Putamen (tissue), 1 donor: ENCODE measurements at regions not wholly inside any gene's neighbourhood (a gene's known extent, or its start where the extent isn't known, plus 50 kb on each side); places are given as distances from the start of the nearest gene placed in this dataset.

Experiments used
- DNase-seq: peaks from one replicate; pipeline ENCODE4 v3.0.0-alpha.2; 2016; ENCODE audit warnings: low spot score

DNA sequence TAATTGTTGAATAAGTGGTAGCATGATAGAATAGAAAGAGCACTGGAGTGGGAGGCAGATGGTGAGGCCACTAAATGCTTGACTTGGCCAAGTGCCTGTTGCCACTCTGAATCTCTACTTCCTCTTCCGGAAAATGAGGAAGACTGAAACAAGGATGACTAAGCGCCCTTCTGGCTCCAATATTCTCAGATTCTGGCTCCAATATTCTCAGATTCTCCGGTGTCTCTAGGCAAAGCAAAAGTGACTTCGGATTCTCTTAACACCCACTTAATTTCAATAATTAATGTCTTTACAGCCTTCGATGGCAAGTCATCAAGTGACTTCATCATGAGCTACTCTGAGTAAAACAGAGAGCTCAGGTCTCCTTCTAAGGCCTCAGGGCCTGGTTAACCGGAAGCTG lies 402.2 kb upstream of the FGF13 start:
- DNase-seq: no peak

DNA sequence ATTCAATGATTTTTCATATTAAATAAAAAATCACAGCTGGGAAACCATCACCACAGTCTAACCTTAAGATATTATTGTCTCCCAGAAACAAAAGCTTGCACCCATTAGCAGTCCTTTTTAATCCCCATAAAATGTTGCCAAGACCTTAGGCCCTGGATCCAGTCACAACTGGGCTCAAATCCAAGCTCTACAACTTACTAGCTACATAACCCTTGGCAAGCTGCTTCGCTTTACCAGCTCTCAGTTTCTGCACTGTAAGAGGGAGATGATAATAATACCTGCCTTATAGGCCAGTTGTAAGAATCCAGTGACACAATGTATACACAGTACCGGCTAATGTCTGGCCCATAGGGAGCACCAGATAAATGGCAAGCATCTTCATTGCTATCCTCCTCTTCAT lies 400.9 kb upstream of the FGF13 start:
- DNase-seq: no peak

DNA sequence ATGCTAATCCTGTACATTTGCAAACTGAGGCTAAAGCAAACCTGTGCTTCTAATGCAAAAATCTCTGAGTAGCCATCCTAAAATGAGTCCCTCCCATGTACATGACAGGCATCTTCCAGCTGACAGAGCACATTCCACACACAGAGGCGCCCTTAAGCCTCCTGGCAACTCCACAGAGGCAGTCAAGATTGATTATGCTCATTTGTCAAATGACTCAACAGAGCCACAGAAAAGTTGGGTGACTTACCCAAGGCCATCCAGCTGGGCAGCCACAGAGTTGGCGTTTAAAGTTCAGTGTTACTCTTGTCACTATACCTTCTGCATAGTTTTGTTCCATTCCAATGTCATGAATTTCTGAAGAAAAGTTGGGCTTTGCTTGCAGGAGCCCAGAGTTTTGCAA lies 394.6 kb upstream of the FGF13 start:
- DNase-seq: no peak

DNA sequence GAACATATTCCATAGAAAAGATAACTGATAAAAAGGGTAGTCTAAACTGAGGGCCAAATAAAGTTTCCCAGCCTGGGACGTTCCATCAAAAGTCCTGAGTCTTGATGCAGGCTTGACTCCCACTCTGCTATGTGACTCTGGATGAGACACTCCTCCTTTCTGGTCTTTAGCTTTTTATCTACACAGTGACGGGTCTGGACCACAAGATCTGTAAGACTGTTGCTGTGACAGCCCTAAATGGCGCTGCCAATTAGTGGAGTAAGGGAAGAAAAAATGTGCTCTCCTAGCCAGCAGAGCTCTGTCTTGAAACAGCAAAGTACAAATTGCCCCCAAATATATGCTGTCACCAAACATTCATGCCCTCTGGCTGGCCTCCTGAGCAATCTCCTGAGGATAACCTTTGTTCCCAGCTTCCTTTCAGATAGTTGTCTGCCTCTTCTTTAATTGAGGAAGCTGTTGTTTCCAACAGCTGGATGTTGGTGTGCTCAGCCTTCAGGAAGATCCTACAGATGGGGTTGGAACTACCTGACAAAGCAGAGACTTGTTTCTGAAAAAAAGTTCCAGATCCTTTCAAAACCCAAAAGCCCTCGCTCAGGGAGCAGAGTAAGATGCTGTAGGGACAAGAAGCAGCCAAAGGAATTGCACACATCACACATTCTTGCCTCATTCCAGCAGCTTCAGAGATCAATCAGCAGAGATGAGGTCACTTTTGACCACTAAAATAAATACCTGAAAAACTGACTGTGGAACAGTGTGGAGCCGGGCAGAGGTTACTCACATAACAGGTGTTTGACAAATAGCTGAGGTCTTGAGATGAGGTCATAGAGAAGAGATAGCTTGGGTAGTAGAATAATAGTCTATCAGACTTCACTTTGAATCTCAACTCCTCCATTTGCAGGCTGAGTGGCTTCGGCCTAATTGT lies 383.4 kb upstream of the FGF13 start:
- no peak for DNase-seq

DNA sequence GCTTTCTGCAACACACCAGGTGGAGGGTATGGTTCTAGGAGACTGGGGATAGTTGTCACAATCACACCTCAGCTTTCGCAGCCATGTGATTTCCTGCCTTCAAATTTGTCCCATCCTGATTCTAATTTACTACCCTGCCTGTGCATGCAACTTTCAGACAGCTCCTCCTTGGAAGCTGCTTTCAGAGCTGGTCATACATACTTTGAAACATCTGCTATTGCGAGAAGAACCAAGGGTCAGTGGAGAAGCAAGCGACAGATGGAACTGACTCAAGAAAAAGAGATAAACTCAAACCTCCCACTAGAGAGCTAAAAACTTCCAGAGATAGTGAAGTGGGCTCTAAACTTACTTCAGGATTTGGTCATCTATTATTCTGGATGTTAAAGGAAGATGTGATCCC lies 381.7 kb upstream of the FGF13 start:
- DNase-seq: no peak

DNA sequence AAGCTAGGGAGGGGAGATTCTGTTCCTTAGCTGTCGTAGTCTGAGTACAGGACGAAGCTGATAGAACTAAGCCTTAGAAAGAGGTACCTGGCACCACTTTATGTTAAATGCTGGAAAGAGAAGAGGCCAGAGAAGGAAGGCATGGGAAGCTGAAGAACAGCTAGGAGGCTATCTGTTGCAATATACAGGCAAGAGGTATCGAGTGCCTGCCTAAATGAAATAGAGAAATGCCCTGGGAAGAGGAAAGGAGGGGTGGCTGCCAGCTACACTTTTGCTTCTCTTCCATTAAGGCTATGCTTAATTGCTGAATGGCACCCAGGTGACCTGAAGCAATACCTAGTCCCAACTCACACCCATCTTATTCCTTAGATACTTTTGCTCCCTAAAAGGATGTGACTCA lies 380.4 kb upstream of the FGF13 start:
- no peak for DNase-seq

DNA sequence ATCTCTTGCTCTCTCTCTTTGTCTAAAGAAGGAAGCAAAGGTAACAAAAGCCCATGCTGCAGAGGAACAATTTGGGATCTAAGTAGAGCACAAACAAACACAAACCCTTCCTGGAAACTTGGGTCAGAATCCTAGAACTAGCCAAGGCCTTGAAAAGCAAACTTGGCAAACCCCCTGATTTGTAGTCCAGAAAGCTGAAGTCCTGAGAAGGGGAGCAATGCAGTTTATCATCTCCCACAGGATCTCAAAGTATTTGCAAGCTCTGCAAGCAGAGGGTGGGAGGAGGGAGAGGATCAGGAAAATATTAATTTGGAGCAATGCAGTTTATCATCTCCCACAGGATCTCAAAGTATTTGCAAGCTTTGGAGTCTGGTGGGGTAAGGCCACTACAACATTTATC lies 379.5 kb upstream of the FGF13 start:
- no peak for DNase-seq

DNA sequence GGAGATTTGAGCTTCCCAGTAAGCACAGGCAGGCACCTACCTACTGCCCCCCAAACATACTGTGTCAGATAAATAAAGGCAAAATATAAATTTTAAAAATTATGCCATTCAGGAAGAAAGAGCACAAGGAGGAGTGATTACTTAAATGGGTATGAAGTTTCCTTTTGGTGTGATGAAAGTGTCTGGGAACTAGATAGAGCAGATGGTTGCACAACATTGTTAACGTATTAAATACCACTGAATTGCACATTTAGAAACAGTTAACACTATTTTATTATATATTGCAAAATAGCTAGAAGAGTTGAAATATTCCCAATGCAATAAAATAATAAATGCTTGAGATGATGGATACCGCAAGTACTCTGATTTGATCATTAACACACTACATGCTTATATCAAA lies 374.7 kb upstream of the FGF13 start:
- no peak for DNase-seq

DNA sequence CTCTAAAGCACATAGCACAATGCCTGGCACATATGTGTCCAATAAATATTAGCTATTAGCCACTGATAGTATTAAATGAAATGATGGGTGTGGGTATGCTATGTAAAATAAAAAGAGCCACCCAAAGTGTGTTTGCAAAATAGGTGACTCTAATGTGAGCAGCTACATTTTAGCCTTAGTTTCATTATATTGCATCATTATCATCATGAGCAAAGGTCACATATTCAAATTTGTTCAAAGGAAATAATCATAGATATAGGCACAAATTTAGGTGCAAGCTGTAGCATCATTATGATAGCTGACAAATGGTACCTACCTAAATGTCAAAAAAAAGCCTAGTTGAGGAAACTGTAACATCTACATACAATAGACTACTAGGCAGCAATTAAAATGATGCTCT lies 373.9 kb upstream of the FGF13 start:
- no peak for DNase-seq

DNA sequence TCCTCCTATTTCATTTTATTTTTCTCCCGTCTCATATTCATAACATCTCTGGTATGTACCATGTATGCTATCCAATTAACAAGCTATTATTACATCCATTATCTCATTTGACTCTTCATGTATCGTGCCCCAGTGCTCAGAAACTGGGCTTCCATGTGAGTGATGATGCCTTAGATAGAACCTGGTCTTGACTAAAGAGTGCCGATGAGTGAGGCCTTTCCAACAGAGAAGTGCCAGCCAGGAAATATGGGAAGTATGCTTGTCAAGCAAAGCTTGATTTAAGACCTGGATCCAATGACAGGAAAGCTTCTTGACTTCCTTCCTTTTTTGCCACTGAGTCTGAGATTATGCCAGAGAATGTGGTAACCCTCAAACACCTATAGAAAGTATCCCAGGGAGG lies 371.7 kb upstream of the FGF13 start:
- no peak for DNase-seq

DNA sequence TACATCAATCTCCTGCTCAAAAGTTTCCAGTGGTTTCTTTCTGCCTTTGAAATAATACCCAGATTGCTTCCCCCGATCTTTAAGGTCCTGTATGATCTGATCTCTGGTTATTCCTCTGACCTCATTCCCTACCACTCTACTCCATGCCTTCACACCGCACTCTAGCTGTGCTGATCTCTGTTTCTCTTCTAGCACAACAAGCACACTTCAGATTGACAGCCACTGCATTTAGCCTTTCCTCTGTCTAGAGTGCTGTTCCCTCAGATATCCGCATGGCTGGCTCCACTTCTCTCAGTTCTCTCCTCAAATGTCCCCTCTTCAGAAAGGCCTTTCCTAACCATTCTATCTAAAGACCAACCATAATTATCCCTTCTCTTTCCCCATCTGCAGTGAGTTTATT lies 370.4 kb upstream of the FGF13 start:
- DNase-seq: no peak

DNA sequence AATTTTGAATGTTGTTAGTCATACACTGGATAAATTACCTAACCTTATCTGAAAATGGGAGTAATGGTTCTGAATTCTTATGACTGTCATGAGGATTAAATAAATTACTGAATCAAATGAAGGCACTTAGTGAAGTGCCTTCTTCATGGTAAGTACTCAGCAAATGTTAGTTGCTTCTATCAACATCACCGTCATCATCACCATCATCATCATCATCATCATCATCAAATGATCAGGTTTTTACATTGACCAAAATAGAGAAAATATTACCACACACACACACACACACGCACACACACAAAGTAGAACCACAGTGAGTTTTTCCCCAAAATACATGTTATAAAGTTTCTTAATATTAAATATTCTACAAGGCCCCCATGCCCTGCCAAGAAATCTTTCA lies 368.3 kb upstream of the FGF13 start:
- DNase-seq: no peak

DNA sequence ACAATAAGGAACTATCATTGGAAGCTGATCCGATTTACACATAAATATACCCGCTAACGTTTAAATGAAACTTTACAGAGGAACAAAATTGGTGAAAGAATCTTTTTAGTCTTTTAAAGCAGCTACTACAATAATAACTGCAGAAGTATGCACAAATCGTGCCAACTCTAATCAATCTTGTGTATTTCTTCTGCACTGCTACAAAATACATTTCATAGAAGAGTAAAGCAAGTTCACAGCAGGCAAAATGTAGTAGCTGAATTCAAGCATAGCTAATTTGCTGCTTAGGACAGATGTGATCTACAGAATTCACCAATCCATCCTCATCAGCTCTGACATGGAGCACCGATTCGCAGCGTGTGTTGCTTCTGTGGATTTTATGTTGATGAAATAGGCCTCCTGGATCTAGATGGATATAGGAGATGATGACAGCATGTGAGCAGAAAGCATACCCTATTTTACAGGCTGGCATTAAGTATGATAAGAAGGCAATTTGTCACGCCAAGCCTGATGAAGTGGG lies 367.3 kb upstream of the FGF13 start:
- DNase-seq: no peak

DNA sequence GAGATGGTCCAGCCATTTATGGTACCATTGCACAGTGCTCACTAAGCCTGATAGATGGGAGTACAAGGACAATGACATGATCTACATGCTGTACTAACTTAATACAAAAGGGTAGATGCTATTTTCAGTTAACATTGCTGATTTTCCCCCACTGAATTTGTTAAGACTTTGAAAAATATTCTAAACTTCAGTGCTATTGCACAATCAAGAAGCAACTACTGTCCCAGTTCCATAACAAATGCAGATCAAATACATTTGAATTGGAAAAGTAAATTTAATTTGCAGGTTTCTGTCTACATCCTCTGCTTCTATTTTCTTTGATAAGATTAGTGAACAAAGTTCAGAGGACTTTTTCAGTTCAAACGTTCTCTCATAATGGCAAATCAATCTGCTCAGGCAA lies 366.8 kb upstream of the FGF13 start:
- no peak for DNase-seq

DNA sequence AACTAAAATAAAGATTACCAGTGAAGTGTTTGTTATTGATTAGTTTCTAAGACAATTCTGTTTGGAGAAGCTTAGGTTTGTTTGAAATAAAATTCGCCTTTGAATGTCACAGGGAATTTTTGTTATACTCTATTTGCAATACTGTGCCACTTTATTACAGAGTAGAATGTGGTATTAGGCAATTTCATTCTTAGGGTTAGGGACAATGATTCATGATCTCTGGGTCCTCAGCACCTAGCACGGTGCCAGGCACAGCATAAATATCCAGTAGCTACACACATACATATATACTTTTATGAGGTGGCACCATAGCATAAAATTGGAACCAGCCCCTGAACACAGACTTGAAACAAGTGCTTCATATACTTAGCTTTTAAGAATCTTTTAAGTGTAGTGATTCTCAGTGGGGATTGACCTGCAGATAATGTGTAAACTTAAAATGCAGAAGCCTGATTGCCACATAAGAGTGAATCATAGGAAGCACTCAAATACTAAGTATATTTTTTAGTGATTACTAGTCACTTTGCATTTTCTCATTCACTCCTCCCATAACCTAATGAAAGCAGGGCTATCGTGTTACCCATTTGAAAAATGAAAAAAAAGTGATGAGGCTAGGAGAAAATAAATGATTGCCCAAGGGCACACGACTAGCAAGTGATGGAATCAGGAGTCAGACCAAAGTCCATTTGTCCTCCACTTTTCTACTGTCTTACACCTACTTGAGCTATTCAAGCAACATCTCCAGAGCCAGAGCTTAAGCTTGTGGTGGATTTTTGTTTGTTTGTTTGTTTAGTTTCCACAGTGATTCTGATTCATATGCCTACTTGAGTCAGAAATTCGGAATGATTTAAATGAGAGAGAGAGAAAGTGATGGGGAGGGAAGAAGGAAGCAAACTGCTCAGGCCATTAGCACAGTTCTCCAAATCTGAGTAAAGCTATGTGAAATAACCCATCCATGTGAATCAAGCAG lies 366.0 kb upstream of the FGF13 start:
- no peak for DNase-seq

DNA sequence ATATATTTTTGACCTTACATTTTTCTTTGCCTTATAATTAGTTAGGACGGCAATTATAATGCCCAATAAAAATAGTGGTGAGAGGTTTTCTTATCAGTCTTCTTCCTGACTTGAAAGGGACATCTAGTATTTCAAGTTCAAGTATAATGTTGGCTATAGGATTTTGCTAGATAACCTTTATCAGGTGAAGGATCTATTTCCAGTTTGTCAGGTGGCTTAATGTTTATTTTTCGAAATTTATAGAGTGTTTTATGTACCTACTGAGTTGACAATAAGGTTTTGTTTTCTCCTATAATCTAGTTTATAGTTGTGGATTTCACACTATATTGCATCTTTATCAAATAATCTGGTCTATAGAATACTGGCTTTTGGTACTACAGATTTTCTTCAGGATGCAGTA lies 351.8 kb upstream of the FGF13 start:
- DNase-seq: no peak

DNA sequence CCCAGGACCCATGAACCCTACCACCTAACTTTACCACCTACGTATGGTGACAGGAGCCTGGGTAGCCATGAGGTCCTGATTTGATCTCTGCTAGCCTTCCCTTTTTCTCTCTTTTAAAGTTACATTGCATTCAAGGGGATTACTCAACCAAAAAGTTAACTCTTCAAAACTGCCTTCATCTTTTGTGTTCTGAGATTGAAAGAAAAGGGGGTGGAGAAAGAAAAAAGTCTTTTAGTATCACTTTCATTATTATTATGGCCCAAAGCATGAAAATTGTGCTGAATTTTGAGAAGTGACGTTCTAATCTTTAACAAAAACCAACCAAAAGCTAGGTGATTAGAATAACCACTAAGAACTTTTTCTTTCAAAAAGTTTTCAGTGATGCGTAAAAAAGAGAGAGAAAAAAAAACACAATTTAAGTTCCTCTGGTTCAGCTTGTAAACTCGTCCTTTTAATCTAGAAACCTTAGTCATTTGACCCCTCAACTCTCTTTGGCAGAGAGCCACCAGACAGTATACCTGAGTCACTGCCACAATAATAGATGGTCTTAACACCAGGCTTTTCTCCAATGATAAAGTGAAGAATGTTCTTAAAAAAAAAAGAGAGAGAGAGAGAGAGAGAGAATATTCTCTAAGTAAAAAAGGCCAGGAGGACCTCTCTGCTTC lies 347.4 kb upstream of the FGF13 start:
- DNase-seq: no peak

DNA sequence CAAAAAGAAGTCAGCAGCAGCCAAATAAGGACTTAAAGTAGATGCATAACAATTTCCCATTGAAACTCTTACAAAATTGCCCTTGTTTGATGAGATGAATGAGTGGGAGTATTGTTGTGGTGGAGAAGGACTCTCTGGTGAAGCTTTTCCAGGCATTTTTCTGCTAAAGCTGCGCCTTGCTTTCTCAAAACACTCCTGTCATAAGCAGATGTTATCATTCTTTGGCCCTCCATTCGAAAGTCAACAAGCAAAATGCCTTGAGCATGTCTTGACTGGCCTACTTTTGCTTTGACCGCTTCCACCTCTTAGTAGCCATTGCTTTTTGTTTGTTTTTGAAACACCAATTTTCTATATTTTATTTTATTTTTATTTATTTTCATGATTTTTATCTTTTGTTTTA lies 340.9 kb upstream of the FGF13 start:
- no peak for DNase-seq

DNA sequence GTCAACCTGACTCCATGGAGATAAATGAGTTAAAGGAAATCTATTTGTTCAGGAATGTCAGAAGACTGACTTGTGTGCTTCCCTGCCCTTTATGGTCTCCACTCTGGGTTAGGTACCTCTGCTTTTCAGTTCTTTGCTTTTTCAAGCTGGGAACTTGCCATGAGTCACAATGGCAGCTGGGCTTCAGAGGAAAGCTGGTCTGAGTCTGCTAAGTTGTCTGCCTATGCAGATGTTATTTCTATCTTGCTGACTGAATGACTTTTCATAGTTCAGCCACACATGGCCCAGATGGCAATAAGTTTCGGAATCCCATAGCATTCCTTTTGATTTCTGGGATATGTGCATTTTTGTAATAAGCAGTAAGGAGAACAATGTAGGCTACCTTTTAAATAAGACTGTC lies 337.9 kb upstream of the FGF13 start:
- DNase-seq: no peak

DNA sequence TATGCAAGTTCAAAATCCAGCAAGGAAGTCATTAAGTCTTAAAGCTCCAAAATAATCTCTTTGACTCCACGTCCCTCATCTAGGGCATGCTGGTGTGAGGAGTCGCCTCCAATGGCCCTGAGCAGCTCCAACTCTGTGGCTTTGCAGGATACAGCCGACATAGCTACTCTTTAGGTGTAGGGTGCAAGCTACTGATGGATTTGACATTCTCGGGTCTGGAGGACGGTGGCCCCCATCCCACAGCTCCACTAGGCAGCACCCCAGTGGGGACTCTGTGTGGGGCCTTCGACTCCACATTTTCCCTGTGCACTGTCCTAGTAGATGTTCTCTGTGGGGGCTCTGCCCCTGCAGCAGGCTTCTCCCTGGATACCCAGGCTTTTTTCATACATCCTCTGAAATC lies 333.2 kb upstream of the FGF13 start:
- DNase-seq: no peak

DNA sequence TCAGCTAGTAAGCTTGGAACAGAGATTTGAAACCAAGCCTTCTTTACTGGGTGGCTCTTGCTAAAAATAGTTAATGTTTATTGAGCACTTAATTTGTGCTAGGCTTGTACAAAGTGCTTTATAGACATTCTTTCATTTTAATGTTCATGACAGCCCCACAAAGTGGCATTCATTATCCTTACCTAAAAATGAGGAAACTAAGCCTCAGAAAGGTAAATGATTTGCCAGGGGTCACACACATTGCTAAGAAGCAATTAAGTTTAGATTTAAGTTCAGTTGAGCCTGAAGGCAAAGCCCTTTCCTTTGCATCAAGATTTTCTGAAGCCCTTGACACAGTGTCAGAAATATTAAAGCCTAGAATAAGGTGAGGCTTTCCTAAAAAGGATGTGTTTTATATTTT lies 327.5 kb upstream of the FGF13 start:
- DNase-seq: no peak

DNA sequence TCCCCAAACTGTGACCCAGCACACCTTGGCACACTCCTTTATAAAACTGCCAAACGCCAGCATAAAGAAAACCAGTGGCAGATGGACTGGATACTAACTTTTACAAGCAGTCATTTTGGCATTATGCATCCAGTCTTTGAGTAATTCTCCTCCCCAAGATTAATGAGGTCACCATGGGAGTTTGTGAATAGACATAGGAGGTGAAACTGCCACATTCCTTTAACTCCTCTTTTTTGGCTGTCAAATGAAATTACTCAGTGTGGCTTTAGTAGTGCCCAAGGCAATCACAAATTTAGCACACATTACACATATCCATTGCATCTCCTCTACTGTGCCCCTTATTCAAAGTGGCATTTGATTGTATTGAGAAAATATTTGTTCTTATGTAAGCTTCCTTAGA lies 315.3 kb upstream of the FGF13 start:
- DNase-seq: no peak
